ENCODE measurements at regions not wholly inside any gene's neighbourhood (a gene's known extent, or its start where the extent isn't known, plus 50 kb on each side); places are given as distances from the start of the nearest gene placed in this dataset.
"Not testable (repeated sequence)": the region's sequence is repeated elsewhere in the genome, so short reads cannot be mapped to it uniquely, and the experiment has no call there.

DNA sequence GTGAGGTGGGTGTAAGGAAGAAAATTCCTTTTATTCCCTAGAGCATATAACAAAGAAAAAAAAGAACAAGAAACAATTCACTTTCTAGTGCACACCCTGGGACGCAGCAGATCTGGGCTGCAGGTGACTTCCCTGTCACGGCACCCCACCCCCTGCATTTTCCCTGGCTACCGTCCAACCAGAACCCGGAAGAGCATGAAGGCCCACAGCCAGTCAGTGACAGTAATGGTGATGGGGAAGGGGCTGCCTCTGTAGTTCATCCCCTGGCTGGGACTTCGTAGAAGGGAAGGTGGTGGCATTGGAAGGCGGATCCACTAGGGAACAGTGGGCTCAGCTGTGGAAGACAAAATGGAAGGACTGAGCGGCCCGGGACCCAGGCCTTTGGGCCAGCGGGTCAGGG lies 236.7 kb downstream of the BUB3 start:
- no peaks in the 10 kb centered on the region for H3K36me3 ChIP-seq (replicated peaks; ENCODE audit: control insufficient read depth, insufficient read depth, low read length)
- H3K4me3 ChIP-seq (ENCODE audit: insufficient read depth, low read depth, low read length): no peak overlapping the region
- no peak for DNase-seq
- H3K27me3 ChIP-seq (ENCODE audit: control insufficient read depth, insufficient read depth, low read length): no peaks in the 10 kb centered on the region

DNA sequence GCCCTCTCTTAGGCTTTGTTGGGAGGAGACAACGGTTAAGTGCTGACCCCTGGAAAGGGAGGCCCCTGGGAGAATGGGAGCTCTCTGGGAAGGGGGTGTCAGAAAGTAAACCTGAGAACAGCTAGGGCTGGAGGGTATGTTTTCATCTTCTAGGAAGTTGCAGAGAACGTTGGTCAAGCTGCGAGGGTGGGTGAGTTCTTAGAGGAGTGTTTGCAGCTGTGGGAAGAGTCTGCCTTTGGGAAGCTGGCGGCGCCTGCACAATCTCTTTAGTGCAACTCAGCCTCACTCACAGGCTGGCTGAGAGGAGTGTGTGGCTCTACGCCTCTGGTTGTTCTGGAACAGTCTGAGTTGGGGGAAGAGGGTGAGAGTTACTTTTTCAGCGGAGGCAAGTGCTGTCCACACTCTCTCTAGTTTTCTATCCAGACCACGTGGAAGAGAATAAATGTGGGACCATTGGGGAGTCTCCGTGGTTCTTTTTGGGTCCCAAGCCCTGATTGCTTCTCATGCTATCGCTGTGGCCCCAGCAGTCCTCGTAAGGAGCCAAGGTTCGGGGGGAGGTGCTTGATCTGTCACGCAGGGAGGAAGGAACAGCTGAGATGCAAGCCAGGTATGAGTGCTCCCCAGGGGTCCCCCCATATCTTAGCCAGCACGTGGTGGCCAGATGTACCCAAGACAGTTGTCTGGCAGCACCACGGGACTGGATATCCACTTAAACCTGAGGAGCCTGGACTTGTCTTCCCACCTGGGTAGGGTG lies 237.2 kb downstream of the BUB3 start:
- Histone ChIP-seq H3K4me3 (ENCODE audit: insufficient read depth, low read depth, low read length) (no peak overlapping the region), H3K36me3 (replicated peaks; ENCODE audit: control insufficient read depth, insufficient read depth, low read length) (no peaks in the 10 kb centered on the region), H3K27me3 (ENCODE audit: control insufficient read depth, insufficient read depth, low read length) (no peaks in the 10 kb centered on the region)
- no peak for DNase-seq

DNA sequence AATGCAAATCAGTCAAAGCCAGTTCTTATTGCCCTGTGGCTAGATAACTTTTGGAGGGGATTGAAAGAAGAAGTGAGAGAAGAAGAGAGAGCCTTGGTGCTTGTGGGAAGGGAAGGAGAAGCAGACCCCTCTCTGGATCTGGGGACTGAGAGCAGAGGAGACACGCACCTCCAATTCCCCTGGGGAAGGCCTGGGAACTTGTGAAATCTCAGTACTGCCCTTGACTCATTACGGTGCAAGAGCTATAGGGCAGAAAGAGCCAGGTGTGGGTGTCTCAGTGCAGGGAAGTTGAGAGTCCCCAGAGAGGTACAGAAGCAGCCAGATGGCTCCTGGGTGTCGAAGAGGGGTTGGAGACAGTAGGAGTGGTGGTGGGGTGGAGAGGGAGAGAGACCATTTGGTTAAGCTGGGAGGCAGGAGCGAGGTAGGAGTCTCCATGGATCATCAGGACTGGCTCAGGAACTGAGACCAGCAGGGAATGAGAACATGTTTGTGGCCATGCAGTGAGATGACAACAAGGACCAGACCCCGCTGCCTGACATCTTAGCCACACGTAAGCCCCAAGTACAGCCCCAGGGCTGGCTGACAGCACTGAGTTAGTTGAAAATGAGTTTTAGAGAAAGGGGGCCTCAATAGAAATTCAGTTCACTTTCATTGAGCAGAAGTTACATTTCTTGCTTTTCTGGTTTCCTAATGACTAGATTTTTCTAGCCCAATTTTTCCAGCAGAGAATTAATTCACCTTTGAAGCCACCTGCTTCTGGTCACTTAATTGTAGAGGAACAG lies 238.2 kb downstream of the BUB3 start:
- no peak for DNase-seq
- H3K27me3 ChIP-seq (ENCODE audit: control insufficient read depth, insufficient read depth, low read length): no peaks in the 10 kb centered on the region
- H3K36me3 ChIP-seq (replicated peaks; ENCODE audit: control insufficient read depth, insufficient read depth, low read length): no peaks in the 10 kb centered on the region
- H3K4me3 ChIP-seq (ENCODE audit: insufficient read depth, low read depth, low read length): no peak overlapping the region

DNA sequence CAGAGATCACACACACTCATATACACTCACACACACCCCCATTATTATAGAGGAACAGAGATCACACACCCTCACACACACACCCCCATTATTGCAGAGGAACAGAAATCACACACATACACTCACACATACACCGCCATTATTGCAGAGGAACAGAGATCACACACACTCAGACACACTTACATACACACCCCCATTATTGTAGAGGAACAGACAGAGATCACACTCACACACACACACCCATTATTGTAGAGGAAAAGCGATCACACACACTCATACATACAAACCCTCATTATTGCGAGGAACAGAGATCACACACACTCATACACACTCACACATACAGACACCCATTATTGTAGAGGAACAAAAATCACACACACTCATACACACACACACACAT lies 239.0 kb downstream of the BUB3 start:
- DNase-seq: no peak
- H3K36me3 ChIP-seq (replicated peaks; ENCODE audit: control insufficient read depth, insufficient read depth, low read length): no peaks in the 10 kb centered on the region
- no peaks in the 10 kb centered on the region for H3K27me3 ChIP-seq (ENCODE audit: control insufficient read depth, insufficient read depth, low read length)
- H3K4me3 ChIP-seq (ENCODE audit: insufficient read depth, low read depth, low read length): no peak overlapping the region

DNA sequence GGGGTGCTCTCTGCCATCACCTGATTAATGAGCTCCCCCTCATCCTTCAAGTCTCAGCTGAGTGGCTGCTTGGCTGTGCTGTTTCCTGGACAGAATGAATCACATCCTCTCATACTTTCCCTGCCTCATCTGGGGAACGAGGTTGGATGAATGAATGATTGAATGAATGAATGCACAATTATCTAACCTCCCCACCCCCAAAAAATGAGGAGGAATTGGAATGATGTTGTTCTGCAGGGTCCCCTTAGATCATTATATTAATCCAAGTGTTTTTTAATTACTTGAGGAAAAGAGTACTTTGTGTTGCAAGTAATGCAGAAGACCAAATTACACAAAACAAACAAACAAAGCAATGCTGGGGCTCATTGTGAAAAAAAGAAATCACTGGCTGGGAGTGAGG lies 240.2 kb downstream of the BUB3 start:
- no peak for DNase-seq
- H3K27me3 ChIP-seq (ENCODE audit: control insufficient read depth, insufficient read depth, low read length): no peaks in the 10 kb centered on the region
- H3K36me3 ChIP-seq (replicated peaks; ENCODE audit: control insufficient read depth, insufficient read depth, low read length): no peaks in the 10 kb centered on the region
- H3K4me3 ChIP-seq (ENCODE audit: insufficient read depth, low read depth, low read length): no peak overlapping the region

DNA sequence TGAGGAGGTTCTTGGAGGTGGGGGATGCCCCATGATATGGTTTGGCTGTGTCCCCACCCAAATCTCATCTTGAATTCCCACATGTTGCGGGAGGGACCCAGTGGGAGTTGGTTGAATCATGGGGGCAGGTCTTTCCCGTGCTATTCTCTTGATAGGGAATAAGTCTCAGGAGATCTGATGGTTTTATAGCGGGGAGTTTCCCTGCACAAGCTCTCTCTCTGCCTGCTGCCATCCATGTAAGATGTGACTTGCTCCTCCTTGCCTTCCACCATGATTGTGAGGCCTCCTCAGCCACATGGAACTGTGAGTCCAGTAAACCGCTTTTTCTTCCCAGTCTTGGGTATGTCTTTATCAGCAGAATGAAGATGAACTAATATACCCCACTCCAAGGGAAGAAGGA lies 241.0 kb downstream of the BUB3 start:
- H3K36me3 ChIP-seq (replicated peaks; ENCODE audit: control insufficient read depth, insufficient read depth, low read length): not testable (repeated sequence)

DNA sequence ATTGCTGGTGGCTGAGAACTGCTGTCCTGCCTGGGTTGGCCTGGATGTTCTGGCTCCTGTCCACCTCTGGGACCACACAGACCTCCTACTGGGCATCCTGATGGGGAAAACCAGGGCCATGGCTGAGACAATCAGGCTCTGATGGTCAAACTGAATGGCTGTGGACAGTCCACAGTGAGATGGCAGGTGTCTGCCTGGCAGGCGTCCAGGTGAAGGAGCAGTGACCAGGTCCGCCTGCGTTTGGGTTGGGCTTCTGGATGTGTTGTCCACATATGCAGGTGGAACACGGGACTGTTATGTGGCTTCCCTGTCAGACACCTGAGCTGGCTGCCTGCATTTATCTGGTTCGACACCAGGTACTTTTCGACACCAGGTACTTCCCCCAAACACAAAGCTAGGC lies 241.7 kb downstream of the BUB3 start:
- no peak overlapping the region for H3K4me3 ChIP-seq (ENCODE audit: insufficient read depth, low read depth, low read length)
- no peaks in the 10 kb centered on the region for H3K36me3 ChIP-seq (replicated peaks; ENCODE audit: control insufficient read depth, insufficient read depth, low read length)
- H3K27me3 ChIP-seq (ENCODE audit: control insufficient read depth, insufficient read depth, low read length): no peaks in the 10 kb centered on the region
- no peak for DNase-seq

More for the DNA sequence above, 241.0 kb downstream of the BUB3 start:
- not testable (repeated sequence) for DNase-seq; H3K4me3 ChIP-seq (ENCODE audit: insufficient read depth, low read depth, low read length); H3K27me3 ChIP-seq (ENCODE audit: control insufficient read depth, insufficient read depth, low read length)

DNA sequence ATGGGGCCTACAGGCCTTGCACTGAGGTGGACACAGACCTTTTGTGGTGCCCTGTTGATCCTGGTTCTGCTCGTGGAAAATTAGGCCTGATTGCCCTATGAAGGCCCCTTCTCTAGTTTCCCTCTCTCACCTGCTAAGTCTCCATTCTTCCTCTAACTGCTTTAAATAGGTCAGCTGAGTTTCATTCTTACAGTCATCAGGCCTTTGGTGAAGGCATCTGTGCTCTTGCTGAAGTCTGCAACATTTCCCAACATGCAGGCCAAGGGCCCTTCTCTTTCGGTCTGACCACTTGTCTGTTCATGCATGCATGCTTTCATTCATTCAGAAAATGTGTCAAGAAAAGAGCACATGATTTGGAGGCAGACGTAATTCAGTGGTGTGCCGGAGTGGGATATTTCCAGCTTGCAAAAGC lies 244.0 kb downstream of the BUB3 start:
- no peak for DNase-seq
- Histone ChIP-seq H3K4me3 (ENCODE audit: insufficient read depth, low read depth, low read length) (no peak overlapping the region), H3K27me3 (ENCODE audit: control insufficient read depth, insufficient read depth, low read length) (no peaks in the 10 kb centered on the region), H3K36me3 (replicated peaks; ENCODE audit: control insufficient read depth, insufficient read depth, low read length) (no peaks in the 10 kb centered on the region)

DNA sequence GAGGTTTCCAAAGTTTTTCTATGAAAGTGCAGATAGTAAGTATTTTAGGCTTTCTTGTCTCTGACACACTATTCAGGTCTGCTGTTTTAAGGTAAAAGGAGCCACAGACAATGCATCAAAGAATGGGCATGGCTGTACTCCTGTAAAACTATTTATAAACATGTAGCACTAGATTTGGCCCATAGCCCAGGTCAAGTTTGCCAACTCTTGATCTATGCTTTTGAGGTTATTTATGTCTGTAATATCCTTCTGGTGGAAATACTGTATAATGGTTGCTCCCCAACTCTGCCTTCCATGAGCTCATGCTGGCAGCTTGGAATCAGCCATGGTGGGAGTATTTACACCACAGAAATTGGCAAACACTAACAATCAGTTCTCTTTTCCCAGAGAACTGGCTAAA lies 244.6 kb downstream of the BUB3 start:
- no peaks in the 10 kb centered on the region for H3K27me3 ChIP-seq (ENCODE audit: control insufficient read depth, insufficient read depth, low read length)
- no peaks in the 10 kb centered on the region for H3K36me3 ChIP-seq (replicated peaks; ENCODE audit: control insufficient read depth, insufficient read depth, low read length)
- DNase-seq: no peak
- H3K4me3 ChIP-seq (ENCODE audit: insufficient read depth, low read depth, low read length): no peak overlapping the region

DNA sequence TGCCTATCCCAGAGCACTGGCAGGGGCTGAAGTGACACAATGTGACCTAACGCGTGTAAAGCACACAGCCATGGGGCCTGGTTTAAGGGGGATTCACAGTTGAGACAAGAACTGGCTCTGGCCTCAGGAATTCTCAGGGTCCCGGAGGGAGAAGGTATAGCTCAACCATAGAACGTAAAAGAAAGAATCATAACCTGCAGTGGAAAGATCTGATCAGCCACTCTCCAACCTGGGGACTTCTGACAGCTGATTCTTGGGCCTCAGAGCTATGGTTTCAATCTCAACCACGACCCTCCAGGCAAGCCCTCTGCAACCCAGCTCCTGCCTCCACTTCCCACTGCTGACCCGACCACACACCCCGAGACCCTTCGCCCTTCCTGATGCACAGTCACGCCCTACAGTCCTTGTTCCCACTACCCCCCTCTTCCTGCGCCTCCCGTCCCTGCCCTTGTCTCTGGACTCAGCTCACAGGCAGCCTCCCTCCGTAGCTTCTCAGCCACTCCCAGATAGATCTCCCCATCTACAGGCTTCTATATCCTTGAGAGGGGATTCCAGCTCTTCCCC lies 245.2 kb downstream of the BUB3 start:
- Histone ChIP-seq H3K36me3 (replicated peaks; ENCODE audit: control insufficient read depth, insufficient read depth, low read length) (no peaks in the 10 kb centered on the region), H3K4me3 (ENCODE audit: insufficient read depth, low read depth, low read length) (no peak overlapping the region), H3K27me3 (ENCODE audit: control insufficient read depth, insufficient read depth, low read length) (no peaks in the 10 kb centered on the region)
- DNase-seq: no peak

DNA sequence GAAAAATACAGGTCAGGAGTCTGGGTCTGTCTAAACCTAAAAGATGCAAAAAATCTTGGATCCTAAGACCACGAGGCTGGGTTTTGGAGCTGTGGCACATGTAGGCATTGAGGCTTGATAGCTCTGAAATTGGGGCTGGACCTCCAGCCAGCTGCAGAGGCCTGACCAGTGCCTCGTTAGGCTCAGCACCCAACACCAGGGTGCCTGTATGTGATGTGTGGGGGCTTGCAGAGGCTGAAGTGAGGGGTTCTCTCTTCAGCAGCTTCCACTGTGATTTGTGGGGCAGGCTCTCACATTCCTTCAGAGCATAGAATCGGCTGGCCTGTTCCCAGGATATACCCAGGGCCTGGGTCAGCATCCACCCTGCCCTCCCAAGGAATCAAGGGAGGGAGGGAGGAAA lies 247.8 kb downstream of the BUB3 start:
- H3K27me3 ChIP-seq (ENCODE audit: control insufficient read depth, insufficient read depth, low read length): no peaks in the 10 kb centered on the region
- no peak for DNase-seq
- H3K4me3 ChIP-seq (ENCODE audit: insufficient read depth, low read depth, low read length): no peak overlapping the region
- no peaks in the 10 kb centered on the region for H3K36me3 ChIP-seq (replicated peaks; ENCODE audit: control insufficient read depth, insufficient read depth, low read length)

DNA sequence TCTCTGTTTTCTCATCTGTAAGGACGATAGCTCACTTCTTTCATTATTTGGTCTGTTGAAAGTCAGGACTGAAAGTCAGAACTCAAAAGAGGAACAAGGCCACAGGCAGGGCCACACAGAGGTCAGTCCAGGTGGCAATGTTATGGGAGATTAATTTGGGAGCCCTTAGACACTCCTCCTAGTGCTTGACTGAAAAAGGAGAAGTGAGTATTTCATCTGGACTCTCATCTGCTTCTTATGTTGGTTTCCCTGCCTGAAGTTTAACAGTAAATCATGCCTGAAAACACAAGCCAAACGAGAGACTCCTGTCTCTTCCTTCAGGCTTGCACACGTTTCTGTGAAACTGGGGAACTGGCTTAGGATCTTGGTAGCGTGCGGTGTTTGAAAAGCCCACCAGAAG lies 248.5 kb downstream of the BUB3 start:
- no peak overlapping the region for H3K4me3 ChIP-seq (ENCODE audit: insufficient read depth, low read depth, low read length)
- no peaks in the 10 kb centered on the region for H3K36me3 ChIP-seq (replicated peaks; ENCODE audit: control insufficient read depth, insufficient read depth, low read length)
- H3K27me3 ChIP-seq (ENCODE audit: control insufficient read depth, insufficient read depth, low read length): no peaks in the 10 kb centered on the region
- DNase-seq: no peak

DNA sequence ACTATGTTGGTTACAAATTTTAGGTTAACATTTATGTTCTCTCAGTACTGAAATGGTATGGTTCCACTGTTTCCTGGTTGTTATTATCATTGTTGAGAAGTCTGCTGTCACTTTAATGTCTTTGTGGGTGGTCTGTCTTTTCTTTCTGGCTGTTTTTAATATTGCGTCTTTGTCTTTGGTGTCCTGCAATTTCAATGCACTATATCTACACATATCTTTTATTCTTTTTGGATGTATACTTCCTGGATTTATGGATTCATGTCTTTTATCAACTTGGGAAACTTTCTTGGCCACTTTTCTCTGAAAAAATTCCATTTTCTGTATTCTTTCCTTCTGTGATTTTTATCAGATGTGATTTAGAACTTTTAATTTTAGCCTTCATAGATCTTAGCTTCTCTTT lies 250.2 kb downstream of the BUB3 start:
- no peak for DNase-seq
- Histone ChIP-seq H3K27me3 (ENCODE audit: control insufficient read depth, insufficient read depth, low read length) (no peaks in the 10 kb centered on the region), H3K4me3 (ENCODE audit: insufficient read depth, low read depth, low read length) (no peak overlapping the region), H3K36me3 (replicated peaks; ENCODE audit: control insufficient read depth, insufficient read depth, low read length) (no peaks in the 10 kb centered on the region)

DNA sequence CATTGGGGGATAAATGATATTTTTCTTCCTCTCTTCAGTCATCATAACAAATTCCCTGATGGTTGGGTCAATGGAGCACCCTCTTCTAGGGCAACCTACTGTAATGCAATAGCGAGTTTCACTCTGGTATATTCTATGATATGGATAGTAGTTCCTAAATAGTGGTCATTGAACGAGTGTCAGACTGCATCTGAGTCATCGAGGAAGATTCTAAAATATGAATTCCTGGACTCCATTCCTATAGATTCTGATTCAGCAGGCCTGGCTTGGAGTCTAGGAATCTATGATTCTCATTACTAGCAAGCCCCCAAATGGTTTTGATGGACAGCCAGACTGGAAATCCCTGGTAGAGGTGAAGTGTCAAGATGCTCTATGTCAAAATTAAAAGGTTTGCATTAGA lies 254.5 kb downstream of the BUB3 start:
- DNase-seq: no peak
- Histone ChIP-seq H3K27me3 (ENCODE audit: control insufficient read depth, insufficient read depth, low read length) (no peaks in the 10 kb centered on the region), H3K4me3 (ENCODE audit: insufficient read depth, low read depth, low read length) (no peak overlapping the region)

DNA sequence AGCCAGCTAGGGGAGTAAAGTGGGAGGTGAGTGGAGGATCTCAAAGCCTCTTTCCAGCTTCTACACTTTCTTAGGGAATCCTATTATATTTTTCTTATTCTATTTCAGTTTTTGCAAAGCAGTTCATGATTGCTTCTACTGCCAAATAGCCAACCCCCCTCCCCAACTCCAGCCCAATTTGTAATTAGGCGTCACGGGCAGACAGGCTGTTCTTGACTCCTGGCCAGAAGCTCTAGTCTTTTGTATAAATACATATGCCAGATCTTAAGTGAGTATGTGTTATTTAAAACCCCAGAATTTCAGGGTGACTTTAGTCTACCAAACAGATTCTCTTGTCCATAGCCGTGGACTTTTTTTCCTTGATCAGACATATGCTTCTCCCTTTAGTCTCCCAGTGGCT lies 255.2 kb downstream of the BUB3 start:
- DNase-seq: no peak
- no peak overlapping the region for H3K4me3 ChIP-seq (ENCODE audit: insufficient read depth, low read depth, low read length)
- H3K27me3 ChIP-seq (ENCODE audit: control insufficient read depth, insufficient read depth, low read length): no peaks in the 10 kb centered on the region
- H3K36me3 ChIP-seq (replicated peaks; ENCODE audit: control insufficient read depth, insufficient read depth, low read length): no peaks in the 10 kb centered on the region

More for the DNA sequence above, 254.5 kb downstream of the BUB3 start:
- H3K36me3 ChIP-seq (replicated peaks; ENCODE audit: control insufficient read depth, insufficient read depth, low read length): no peaks in the 10 kb centered on the region
